Renal pelvis (tissue), 1 donor: ENCODE measurements at regions not wholly inside any gene's neighbourhood (a gene's known extent, or its start where the extent isn't known, plus 50 kb on each side); places are given as distances from the start of the nearest gene placed in this dataset.
A peak's percentile ranks its signal among the peaks of the same experiment; 100 is the strongest.
"Not testable (repeated sequence)": the region's sequence is repeated elsewhere in the genome, so short reads cannot be mapped to it uniquely, and the experiment has no call there.

Experiments used
- DNase-seq: peaks from one replicate; pipeline ENCODE4 v3.0.0-alpha.2; 2013

DNA sequence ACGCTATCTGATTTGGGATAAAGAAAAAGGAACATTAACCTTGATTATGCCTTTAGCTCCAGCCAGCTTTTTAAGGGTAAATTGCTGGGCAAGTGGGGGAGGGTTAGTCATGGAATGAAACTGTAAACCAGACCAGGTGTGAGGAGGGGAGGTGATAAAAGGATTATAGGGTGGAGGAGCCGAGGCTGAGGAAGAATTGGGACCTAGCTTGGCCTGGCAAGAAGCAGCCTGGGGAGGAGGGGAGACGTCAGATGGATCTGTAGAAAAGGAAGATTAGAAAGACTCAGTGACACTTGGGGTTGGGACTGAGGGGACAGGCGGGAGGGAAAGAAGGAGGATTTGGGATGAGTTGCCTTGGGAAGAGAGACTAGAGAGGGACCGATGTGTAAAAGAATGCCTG, 590.8 kb upstream of the MDGA2 start:
- peak; percentile 8 for DNase-seq

DNA sequence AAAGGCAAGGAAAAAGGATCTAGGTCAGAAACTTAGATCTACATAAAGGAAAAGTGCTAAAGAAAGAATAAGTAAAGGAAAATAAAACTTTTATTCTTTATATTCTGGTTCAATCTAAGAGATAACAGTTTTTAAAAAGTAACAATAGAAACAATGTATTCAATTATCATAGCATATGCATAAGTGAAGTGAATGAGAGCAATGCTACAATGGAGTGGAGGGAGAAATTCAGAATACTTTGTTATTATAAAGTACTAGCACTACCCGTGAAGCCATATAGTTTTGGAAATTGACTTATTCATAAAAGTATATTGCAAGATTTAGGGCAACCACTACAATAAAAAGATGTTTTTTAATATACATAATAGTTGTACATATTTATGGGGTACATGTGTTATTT, 586.0 kb upstream of the MDGA2 start:
- no peak for DNase-seq

DNA sequence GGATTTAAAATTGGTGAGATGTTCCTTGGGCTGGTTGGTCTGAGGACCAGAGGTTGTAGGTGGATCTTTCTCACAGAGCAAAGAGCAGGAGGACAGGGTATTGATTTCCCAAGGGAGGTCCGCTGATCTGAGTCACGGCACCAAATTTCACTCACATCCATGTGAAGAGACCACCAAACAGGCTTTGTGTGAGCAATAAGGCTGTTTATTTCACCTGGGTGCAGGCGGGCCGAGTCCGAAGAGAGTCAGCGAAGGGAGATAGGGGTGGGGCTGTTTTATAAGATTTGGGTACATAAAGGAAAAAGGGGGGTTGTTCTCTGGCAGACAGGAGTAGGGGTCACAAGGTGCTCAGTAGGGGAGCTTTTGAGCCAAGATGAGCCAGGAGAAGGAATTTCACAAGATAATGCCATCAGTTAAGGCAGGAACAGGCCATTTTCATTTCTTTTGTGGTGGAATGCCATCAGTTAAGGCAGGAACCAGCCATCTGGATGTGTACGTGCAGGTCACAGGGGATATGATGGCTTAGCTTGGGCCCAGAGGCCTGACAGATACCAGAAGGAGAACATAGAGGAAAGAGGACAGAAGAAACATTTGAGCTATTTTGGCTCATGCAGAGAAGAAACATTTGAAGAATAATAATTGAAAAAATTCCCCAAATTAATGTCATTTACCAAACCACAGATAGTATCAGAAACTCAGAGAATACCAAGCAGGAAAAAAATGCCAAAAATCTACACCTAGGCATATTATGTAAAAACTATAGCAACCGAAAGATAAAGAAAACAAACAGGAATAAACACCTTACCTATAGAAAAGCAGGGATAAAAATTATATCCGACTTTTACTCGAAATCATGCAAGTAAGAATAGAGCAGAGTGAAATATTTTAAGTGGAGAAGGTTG, 585.2 kb upstream of the MDGA2 start:
- not testable (repeated sequence) for DNase-seq

DNA sequence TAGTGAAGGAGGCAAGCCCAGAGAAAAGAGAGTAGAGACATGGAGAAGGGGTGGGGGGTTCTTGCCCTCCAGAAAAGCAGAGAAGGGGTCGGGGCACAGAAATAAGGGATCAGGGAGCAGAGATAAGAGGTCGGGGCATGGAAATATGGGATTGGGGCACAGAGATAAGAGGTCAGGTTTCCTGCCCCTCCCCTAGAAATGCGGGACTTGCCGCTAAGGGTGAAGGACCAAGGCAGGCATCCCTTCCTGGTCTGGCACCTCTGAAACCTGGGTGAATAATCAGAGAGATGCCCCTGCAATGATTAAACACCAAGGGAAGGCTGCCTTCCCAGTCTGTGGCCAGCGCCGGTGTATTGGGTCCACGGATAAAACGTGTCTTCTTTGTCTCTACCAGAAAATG, 584.5 kb upstream of the MDGA2 start:
- not testable (repeated sequence) for DNase-seq

DNA sequence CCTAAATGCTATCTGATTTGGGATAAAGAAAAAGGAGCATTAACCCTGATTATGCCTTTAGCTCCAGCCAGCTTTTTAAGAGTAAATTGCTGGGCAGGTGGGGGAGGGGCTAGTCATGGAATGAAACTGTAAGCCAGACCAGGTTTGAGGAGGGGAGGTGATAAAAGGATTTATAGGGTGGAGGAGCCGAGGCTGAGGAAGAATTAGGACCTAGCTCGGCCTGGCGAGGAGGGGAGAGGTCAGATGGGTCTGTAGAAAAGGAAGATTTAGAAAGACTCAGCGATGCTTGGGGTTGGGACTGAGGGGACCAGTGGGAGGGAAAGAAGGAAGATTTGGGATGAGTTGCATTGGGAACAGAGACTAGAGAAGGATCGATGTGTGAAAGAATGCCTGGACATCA, 583.8 kb upstream of the MDGA2 start:
- DNase-seq, result not testable (repeated sequence)

DNA sequence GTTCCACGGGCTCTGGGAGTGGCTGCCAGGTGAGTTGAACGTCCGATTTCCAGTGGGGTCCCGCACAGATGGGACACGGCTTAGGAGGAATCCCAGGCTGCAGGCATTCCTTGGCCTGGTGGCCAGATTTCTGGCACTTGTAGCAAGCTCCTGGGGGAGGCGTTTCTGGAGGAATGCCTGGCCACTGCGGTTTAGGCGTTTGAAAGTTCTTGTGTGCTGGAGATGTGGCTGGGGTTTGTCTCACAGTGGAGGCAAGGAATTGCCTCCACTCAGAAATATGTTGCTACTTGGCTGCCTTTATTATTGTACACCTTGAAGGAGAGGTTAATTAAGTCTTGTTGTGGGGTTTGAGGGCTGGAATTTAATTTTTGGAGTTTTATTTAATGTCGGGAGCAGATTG, 583.3 kb upstream of the MDGA2 start:
- DNase-seq, result not testable (repeated sequence)

DNA sequence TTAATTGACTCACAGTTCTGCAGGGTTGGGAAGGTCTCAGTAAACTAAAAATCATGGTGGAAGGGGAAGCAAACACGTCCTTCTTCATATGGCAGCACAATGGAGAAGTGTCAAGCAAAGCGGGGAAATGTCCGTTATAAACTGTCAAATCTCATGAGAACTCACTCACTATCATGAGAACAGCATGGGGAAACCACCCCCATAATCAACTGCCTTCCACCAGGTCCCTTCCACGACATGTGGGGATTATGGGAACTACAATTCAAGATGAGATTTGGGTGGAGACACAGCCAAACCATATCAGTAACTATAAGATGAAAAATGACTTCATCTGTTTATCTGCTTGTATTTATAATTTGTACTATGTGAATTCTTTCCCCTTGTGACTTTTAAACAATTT, 577.6 kb upstream of the MDGA2 start:
- DNase-seq, result no peak

DNA sequence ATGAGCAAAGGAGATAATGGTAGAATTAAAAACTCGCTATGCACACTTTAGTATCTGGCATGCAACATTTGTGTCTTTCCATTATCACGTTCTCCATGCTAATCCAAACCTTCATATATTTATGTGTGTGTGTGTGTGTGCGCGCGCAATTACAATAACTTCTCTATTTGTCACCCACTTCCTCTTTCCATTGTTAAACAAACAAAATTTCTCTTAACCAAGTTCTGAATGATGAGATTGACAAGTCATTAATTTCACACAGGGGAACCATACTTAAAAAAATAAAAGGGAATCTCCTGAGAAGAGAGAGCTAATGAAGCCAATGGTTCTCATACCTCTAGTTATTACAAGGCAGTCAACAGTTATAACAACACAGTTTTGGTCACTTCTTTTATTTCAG, 575.9 kb upstream of the MDGA2 start:
- DNase-seq, result no peak

DNA sequence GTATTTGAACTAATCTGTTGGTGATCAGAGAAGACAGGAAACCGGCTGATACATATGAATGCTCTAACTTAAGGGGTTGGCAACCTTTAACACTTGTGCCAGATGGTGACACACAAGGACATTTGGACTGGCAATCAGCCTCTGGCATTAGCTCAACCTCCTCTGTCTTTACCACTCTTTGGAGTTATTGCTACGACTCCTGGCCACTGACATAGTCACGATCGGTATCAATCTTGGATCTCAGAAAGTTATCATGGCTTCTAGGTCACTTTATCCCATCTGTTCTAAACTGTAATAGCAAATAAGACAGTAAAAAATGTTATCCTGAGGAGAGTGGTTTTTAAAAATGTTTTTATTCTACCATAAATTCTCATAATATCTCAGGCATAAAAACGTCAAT, 575.2 kb upstream of the MDGA2 start:
- DNase-seq, result no peak

DNA sequence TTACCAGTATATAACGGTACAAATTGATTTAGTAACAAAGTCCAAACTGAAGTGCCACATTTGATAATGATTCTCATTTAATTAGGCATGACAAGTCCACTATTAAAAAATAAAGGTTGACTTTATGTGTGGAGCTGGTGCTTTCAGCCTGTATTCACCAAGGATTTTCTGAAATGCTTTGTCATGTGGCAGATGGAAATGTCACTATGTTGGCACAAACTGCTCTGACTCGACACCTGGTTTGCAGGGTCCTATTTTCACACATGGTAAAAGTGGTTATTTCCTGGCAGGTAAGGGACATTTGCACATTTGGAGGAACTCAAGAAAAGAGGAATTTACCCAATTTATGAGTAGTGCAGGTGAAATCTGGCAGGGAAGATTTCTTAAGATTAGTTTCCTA, 572.6 kb upstream of the MDGA2 start:
- DNase-seq, result no peak

DNA sequence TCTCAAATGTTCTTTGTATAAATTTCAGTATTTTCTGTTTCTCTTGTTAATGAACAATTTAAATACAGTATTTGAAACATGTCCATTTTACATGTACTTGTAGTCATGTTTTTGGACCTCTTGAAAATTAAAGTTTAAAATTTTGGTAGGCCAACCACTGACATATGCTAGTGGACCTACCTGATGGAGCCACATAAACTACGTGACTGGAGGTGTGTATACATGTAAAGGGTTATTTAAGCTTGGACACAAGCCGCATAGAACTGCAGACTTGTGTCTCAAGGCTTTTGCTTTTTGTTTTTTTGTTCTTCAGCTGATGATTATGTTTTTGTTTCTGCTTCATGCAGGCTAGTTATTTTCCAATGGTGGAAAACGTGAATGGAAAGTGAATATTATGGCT, 568.5 kb upstream of the MDGA2 start:
- no peak for DNase-seq

DNA sequence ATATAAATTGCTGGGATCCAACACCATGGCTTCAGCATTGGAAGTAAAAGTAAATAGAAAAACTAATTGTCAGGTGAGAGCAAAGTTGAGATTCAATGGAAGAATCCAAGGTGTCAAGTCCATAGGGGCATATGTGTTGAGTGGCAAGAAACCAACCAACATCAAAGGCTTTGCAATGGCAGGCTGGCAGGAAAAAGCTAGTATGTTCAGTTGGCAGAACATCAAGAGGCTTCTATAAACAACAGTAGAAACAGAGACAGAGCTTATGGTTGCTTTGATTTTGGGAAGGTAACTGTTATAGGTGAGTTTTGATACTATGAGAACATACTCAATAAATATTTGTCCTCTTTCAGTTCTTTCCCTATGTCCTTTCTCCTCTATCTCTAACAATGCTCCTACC, 553.7 kb upstream of the MDGA2 start:
- DNase-seq, result no peak

DNA sequence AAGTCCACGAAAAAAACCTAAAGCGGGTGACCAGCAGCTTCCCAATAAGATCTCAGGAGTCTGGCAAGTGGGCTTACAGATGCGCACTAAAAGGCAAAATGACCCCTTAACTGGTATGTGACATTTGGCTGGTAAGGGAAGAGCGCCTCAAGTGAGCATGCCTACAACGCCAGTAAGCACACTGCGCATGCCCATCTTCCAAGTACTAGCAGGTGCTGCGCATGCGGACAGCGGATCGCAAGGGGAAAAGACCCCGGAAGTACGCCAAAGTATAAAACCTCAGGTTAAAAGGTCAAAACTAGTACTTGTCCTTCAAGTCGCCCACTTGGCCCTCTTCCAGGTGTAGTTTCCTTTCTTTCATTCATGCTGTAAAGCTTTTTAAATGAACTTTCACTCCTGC, 518.5 kb upstream of the MDGA2 start:
- DNase-seq, result no peak

DNA sequence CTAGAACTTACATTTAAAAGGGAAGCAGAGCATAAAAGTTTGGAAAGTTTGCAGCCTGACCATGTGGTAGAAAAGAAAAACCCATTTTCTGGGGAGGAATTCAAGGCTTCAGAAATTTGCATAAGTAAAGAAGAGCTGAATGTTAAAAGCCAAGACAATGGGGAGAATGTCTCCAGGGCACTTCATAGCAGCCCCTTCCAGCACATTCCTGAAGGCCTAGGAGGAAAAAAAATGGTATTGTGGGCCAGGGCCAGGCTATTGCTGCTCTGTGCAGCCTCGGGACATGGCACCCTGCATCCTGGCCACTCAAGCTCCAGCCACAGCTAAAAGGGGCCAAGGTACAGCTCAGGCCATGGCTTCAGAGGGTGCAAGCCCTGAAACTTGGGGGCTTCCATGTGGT, 474.2 kb upstream of the MDGA2 start:
- DNase-seq, result not testable (repeated sequence)

DNA sequence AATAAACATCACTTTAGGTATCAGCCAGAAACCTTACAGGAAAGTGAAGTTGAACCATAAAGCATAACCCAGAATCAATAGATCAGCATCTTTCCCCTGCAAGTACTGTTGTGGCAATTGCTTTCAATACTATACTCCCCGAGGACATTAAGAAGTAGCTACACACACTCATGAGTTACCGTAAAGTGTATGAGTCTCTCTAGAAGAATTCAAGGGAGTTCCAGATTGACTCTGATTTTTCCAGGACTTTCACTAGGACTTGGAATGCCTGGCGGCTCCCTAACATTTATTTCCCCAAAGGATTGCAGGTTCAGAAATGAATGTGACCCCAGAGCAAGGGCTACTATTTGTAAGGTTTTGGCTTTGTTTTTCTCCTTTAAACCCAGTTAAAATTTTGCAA, 465.4 kb upstream of the MDGA2 start:
- no peak for DNase-seq

DNA sequence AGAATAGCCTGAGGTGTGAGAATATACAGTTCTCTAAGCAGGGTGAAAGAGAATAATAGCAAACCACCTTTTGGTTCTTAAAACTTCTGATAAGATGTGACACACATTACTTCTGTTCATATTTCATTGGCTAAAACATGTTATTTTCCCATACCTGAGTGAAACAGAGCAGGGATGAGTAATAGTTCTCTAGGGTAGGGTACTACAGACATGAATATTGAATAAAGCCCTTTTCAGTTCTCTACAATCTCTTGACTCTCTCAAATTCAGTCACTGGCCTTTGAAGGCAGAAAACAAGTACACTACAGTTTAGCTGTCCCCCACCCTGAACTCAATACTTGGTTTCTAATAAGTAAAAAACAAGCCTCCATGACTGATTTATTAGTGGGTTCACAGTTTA, 454.1 kb upstream of the MDGA2 start:
- no peak for DNase-seq

DNA sequence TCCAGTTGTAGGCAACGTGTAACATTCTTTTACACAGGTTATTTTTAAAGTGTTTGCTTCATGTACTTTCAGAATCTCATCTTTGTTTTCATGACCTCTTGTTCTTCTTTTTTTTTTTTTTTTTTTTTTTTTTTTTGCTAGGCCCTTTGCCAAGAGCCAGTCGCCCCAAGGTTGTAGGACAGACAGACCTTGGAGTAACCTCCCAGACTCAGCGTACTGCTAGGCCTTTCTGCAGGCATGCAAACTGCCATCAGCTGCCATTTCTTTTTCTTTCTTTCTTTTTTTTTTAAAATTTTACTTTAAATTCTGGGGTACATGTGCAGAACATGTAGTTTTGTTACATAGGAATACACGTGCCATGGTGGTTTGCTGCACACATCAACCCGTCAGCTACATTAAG, 452.3 kb upstream of the MDGA2 start:
- DNase-seq, result no peak

DNA sequence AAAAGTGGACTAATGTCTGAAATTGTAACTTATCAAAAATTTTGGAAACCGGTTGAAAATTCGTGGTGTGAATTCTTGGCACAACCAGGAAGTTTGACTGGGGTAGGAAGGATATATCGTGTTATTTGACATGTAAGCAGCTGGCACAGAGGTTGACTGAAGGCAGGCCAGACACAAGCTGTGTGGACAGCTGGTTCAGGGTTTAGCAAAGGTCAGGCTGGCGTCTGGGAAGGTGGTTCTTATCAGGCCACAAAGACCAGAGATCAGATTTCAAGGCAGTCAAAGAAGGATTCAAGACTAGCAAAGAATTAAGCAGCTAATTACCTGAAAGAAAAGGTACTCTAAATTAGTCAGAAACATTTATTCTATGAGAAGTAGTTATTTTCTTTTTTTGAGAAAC, 450.2 kb upstream of the MDGA2 start:
- no peak for DNase-seq

DNA sequence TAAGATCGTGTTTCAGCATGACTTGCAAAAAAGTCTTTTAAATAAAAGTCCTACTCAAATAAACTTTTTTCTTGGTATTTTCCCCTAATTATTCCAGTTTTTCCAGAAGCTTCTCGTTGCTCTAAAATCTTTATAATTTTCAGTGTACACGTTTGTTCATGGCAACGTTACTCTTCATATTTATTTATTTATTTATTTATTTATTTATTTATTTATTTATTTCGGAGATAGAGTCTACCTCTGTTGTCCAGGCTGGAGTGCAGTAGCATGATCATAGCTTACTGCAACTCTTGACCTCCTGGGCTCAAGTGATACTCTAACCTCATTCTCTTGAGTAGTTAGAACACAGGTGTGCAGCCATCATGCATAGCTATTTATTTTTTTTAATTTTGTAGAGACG, 438.3 kb upstream of the MDGA2 start:
- DNase-seq, result no peak

DNA sequence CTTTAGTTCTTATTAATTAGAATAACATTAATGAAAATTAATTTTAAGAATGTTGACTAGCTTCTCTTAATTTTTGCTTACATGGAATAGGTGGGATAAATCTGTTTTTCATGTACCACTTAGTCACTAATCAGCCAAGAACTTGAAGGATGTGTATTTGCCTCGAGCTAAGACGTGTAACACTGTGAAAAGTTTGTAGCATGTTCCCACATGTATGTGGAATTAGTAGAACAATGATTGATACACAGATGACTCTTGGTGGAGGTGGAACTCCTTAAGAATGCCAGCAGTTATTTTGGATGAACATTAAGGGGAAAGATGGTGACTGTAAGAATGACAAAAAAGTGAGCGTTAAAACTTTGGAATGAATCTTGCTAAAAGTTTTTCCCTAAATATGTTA, 435.7 kb upstream of the MDGA2 start:
- no peak for DNase-seq

DNA sequence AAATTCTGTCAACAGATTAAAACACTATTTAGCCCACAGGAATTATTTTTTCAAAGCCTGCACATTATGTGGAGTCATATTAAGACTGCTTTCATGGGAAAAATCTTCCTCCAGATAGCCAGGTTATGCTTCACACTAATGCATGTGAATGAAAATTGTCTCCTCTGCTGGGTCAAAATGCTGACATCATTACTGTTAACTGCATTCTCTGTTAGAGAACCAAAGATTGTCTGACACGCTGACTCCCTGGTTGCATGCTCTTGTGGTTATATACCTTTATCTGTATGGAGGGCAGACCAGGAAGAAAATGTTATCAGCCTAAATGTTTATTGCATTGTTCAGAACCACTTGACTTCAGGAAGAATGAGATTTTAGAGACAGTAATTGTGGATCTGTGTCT, 432.2 kb upstream of the MDGA2 start:
- DNase-seq, result no peak

DNA sequence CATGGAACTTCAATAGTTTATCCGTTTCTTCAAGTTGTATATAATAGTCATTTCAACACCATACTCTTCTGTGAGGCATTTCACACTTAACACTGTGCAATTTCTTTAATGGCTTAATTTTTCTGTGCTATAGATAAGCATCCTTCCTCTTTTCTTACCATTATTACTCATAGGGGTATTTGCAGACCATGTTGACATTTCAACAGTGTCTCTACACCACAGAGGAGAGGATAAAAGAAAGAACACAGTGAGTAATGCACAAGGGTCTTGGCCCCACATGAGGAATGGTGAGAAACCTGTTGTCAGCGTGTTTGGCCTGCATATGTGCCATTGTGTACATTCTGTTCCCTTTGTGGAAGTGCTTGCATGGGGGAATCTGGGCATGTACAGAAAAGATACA, 421.5 kb upstream of the MDGA2 start:
- no peak for DNase-seq

DNA sequence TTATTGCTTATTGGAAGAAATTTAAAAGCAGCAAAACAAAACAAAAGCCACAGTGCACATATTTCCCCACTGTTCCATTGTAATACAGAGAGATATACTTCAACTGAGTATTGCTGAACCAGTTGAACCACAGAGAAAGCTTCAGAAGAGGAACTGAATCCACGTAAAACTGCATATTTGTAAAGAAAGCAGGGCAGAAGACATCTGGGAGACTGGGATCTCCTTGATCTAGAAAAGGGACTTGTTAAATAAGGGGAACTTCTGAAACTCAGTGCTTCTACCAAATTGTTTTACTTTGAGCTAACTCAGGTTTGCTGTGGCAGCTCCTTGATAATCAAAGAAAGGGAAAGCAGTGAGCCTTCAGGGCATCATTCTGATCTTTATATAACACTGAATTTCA, 411.1 kb upstream of the MDGA2 start:
- DNase-seq, result no peak

DNA sequence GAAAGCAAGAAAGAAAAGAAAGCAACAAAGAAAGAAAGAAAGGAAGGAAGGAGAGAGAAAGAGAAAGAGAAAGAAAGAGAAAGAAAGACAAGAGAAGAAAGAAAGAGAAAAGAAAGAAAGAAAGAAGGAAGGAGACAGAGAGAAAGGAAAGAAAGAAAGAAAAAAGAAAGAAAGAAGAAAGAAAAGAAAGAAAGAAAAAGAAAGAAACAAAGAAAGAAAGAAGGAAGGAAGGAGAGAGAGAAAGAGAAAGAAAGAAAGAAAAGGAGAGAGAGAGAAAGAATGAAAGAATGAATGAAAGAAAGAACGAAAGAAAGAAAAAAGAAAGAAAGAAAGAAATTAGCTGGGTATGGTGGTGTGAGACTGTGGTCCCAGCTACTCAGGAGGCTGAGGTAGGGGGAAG, 400.1 kb upstream of the MDGA2 start:
- DNase-seq, result no peak
